Fibroblast of skin of left quadriceps (primary cell): ENCODE measurements at regions not wholly inside any gene's neighbourhood (a gene's known extent, or its start where the extent isn't known, plus 50 kb on each side); places are given as distances from the start of the nearest gene placed in this dataset.

ENCODE experiments used
- DNase-seq, 2 experiments: peaks; one replicate each; pipeline ENCODE4 v3.0.0-alpha.2; 2013; ENCODE audit warnings: low read depth in 2 of 2

- DNase-seq = no peak
Measured at GRCh38 chr2:217276433-217276832, 416.6 kb upstream of the TNP1 start.

- no peak for DNase-seq
Measured at GRCh38 chr2:217275091-217275490, 415.2 kb upstream of the TNP1 start.

GRCh38 chr2:217274578-217274977 lies 414.7 kb upstream of the TNP1 start:
- no peak for DNase-seq

- no peak for DNase-seq
Measured at GRCh38 chr2:217273851-217274250, 414.0 kb upstream of the TNP1 start.

- DNase-seq = no peak
Measured at GRCh38 chr2:217273162-217273561, 413.3 kb upstream of the TNP1 start.

GRCh38 chr2:217271813-217272212 lies 411.9 kb upstream of the TNP1 start:
- DNase-seq = no peak

- DNase-seq = peak; percentile 57 to 61
Measured at GRCh38 chr2:217270485-217271121, 410.7 kb upstream of the TNP1 start.

- DNase-seq = peak; percentile 63 to 64
Measured at GRCh38 chr2:217269701-217270484, 410.0 kb upstream of the TNP1 start.

- no peak for DNase-seq
Measured at GRCh38 chr2:217268978-217269377, 409.1 kb upstream of the TNP1 start.

- no peak for DNase-seq
Measured at GRCh38 chr2:217267758-217268157, 407.9 kb upstream of the TNP1 start.

- no peak for DNase-seq
Measured at GRCh38 chr2:217263756-217264155, 403.9 kb upstream of the TNP1 start.

- DNase-seq = no peak
Measured at GRCh38 chr2:217262911-217263310, 403.0 kb upstream of the TNP1 start.

- DNase-seq = no peak
Measured at GRCh38 chr2:217261452-217261851, 401.6 kb upstream of the TNP1 start.

GRCh38 chr2:217260441-217261115 lies 400.7 kb upstream of the TNP1 start:
- DNase-seq = no peak

GRCh38 chr2:217258170-217258569 lies 398.3 kb upstream of the TNP1 start:
- DNase-seq = no peak

- DNase-seq = peak; percentile 87 to 88
Measured at GRCh38 chr2:217256251-217256650, 396.4 kb upstream of the TNP1 start.

GRCh38 chr2:217254111-217254510 lies 394.2 kb upstream of the TNP1 start:
- DNase-seq = no peak

- no peak for DNase-seq
Measured at GRCh38 chr2:217252181-217252580, 392.3 kb upstream of the TNP1 start.

GRCh38 chr2:217250013-217250524 lies 390.2 kb upstream of the TNP1 start:
- DNase-seq = no peak

- no peak for DNase-seq
Measured at GRCh38 chr2:217249121-217250012, 389.5 kb upstream of the TNP1 start.

- peak; percentile 85 to 87 for DNase-seq
Measured at GRCh38 chr2:217248312-217248935, 388.6 kb upstream of the TNP1 start.
